ENCODE measurements at regions not wholly inside any gene's neighbourhood (a gene's known extent, or its start where the extent isn't known, plus 50 kb on each side); places are given as distances from the start of the nearest gene placed in this dataset.
"Not testable (repeated sequence)": the region's sequence is repeated elsewhere in the genome, so short reads cannot be mapped to it uniquely, and the experiment has no call there.

- H3K9me3 ChIP-seq (replicated peaks in 1 of 3); H3K4me1 ChIP-seq (replicated peaks in 1 of 2); intact Hi-C loops (cut with DNase I); H3K27me3 ChIP-seq; H3K4me3 ChIP-seq; DNase-seq; H3K27ac ChIP-seq; H3K36me3 ChIP-seq (replicated peaks in 1 of 2): not testable (repeated sequence)
- 54 to 85% (median 77%) methylated on average over 6 to 9 of the region's 9 CpGs for WGBS, 4 donors
Measured at GRCh38 chr10:76815505-76815904, 822.1 kb downstream of the KCNMA1 start.

GRCh38 chr10:76811430-76811829, 826.2 kb downstream of the KCNMA1 start:
- Histone ChIP-seq H3K4me3 (no peak overlapping the region), H3K9me3 (replicated peaks in 1 of 3) (no peaks in the 10 kb centered on the region), H3K27ac (no peak overlapping the region), H3K4me1 (replicated peaks in 1 of 2) (no peaks in the 10 kb centered on the region), H3K27me3 (no peaks in the 10 kb centered on the region), H3K36me3 (replicated peaks in 1 of 2) (no peaks in the 10 kb centered on the region)
- TF ChIP-seq CTCF (IDR thresholded peaks at IDR 0.05) = no peak
- no peak for TF ChIP-seq POLR2A (IDR thresholded peaks at IDR 0.05)
- no peak for DNase-seq
- intact Hi-C loops (cut with DNase I) = no loop called here

- H3K27me3 ChIP-seq = no peaks in the 10 kb centered on the region
- TF ChIP-seq CTCF (IDR thresholded peaks at IDR 0.05) = no peak
- TF ChIP-seq POLR2A (IDR thresholded peaks at IDR 0.05) = no peak
- WGBS, 4 donors = 62 to 69% (median 65%) methylated on average over 4 of the region's 4 CpGs
- no peak overlapping the region for H3K27ac ChIP-seq
- H3K9me3 ChIP-seq (replicated peaks in 1 of 3) = no peaks in the 10 kb centered on the region
- DNase-seq = no peak
- intact Hi-C loops (cut with DNase I) = no loop called here
- H3K4me1 ChIP-seq (replicated peaks in 1 of 2) = no peaks in the 10 kb centered on the region
- H3K36me3 ChIP-seq (replicated peaks in 1 of 2) = no peaks in the 10 kb centered on the region
- no peak overlapping the region for H3K4me3 ChIP-seq
Measured at GRCh38 chr10:76788452-76788811, 849.2 kb downstream of the KCNMA1 start.

- Histone ChIP-seq H3K4me3 (no peak overlapping the region), H3K27ac (no peak overlapping the region), H3K4me1 (replicated peaks in 1 of 2) (no peaks in the 10 kb centered on the region), H3K27me3 (no peaks in the 10 kb centered on the region), H3K36me3 (replicated peaks in 1 of 2) (no peaks in the 10 kb centered on the region), H3K9me3 (replicated peaks in 1 of 3) (peaks cover 0 to 4% (median 0%) of the 10 kb centered on the region in 3 donors)
- no peak for TF ChIP-seq POLR2A (IDR thresholded peaks at IDR 0.05)
- no peak for TF ChIP-seq CTCF (IDR thresholded peaks at IDR 0.05)
- no peak for DNase-seq
- WGBS, 4 donors = 79 to 86% (median 83%) methylated on average over 3 of the region's 3 CpGs
- intact Hi-C loops (cut with DNase I) = no loop called here
Measured at GRCh38 chr10:76787746-76788451, 849.7 kb downstream of the KCNMA1 start.

- 69 to 70% (median 69%) methylated on average over 4 of the region's 4 CpGs for WGBS, 4 donors
- Histone ChIP-seq H3K4me3 (no peak overlapping the region), H3K4me1 (replicated peaks in 1 of 2) (no peaks in the 10 kb centered on the region), H3K27ac (no peak overlapping the region), H3K9me3 (replicated peaks in 1 of 3) (peaks cover 0 to 7% (median 0%) of the 10 kb centered on the region in 3 donors), H3K27me3 (no peaks in the 10 kb centered on the region), H3K36me3 (replicated peaks in 1 of 2) (no peaks in the 10 kb centered on the region)
- intact Hi-C loops (cut with DNase I) = no loop called here
- DNase-seq = no peak
- TF ChIP-seq CTCF (IDR thresholded peaks at IDR 0.05) (no peak), POLR2A (IDR thresholded peaks at IDR 0.05) (no peak)
Measured at GRCh38 chr10:76786504-76787072, 851.0 kb downstream of the KCNMA1 start.

Data from adrenal gland (tissue), 9 donors.